ENCODE measurements at regions not wholly inside any gene's neighbourhood (a gene's known extent, or its start where the extent isn't known, plus 50 kb on each side); places are given as distances from the start of the nearest gene placed in this dataset.

- TF ChIP-seq CTCF (IDR thresholded peaks at IDR 0.05) (no peak), POLR2AphosphoS5 (IDR thresholded peaks at IDR 0.05) (no peak)
These were observed 107.0 kb upstream of the PRICKLE1 start for GRCh38 chr12:42696406-42697149.

Data from prostate gland (tissue), 2 donors.